Transverse colon (tissue), 4 donors: ENCODE measurements at regions not wholly inside any gene's neighbourhood (a gene's known extent, or its start where the extent isn't known, plus 50 kb on each side); places are given as distances from the start of the nearest gene placed in this dataset.
"Not testable (repeated sequence)": the region's sequence is repeated elsewhere in the genome, so short reads cannot be mapped to it uniquely, and the experiment has no call there.

Experiments used
- DNase-seq: peaks from one replicate; pipeline ENCODE4 v3.0.0-alpha.2; 2019
- H3K27ac ChIP-seq, 4 donors: fragments of 200-600 bp; sonication (generic); 2 replicates each; pipeline ENCODE4 v1.5.1; 2016 to 2018; ENCODE audit warnings: inconsistent platforms in 4 of 4
- H3K27me3 ChIP-seq: fragments of 200-600 bp; sonication (generic); 2 replicates; pipeline ENCODE4 v1.5.1; 2017; ENCODE audit warnings: inconsistent platforms
- H3K36me3 ChIP-seq, 4 donors: fragments of 200-600 bp; sonication (generic); 2 replicates each; pipeline ENCODE4 v1.5.1; 2017 to 2019; ENCODE audit warnings: inconsistent platforms in 4 of 4
- H3K4me1 ChIP-seq, 4 donors: fragments of 200-600 bp; sonication (generic); 2 replicates each; pipeline ENCODE4 v1.5.1; 2017 to 2020; ENCODE audit warnings: inconsistent platforms in 4 of 4
- H3K4me3 ChIP-seq, 4 donors: fragments of 200-600 bp; sonication (generic); 1 replicate in 1 of 4; 2 replicates in 3 of 4; pipeline versions ENCODE4 v1.5.1 to v1.6.1; 2017 to 2019; ENCODE audit warnings: inconsistent platforms in 4 of 4
- H3K9me3 ChIP-seq, 2 donors: fragments of 200-600 bp; sonication (generic); 2 replicates each; pipeline ENCODE4 v1.5.1; 2017 to 2019; ENCODE audit warnings: inconsistent platforms in 2 of 2
- EP300 ChIP-seq: sonication (generic); formaldehyde crosslinking; IDR thresholded peaks from one replicate; pipeline ENCODE4 v1.6.1; 2017; ENCODE audit warnings: antibody characterized with exemption, low read depth
- POLR2A ChIP-seq: fragments of 450-650 bp; IDR thresholded peaks from one replicate; pipeline ENCODE4 v1.6.1; 2016; ENCODE audit warnings: antibody characterized with exemption, mild to moderate bottlenecking, moderate library complexity
- POLR2AphosphoS5 ChIP-seq, 3 donors: sonication (generic); formaldehyde crosslinking; IDR thresholded peaks; one replicate each; pipeline ENCODE4 v1.6.1; 2016; ENCODE audit warnings: antibody characterized with exemption in 3 of 3
- WGBS, 2 donors: methylation state at CpG; one replicate each; pipeline ENCODE4 v1.1.5; 2018; ENCODE audit warnings: low coverage in 1 of 2; 5-methylcytosine and 5-hydroxymethylcytosine counted together
- in situ Hi-C, 4 donors: fragments of 200-750 bp; cut with MboI; loops; one replicate each; pipeline versions ENCODE4 v1.15.0 to v1.15.1; 2017; ENCODE audit warnings: low sequenced_read_pairs in 3 of 4, low pct_ligation_motif_present in 1 of 4, low pct_unique_long_range_greater_than_20kb in 1 of 4
- intact Hi-C: fragments of 100-400 bp; cut with DNase I; formaldehyde crosslinking; loops from one replicate; pipeline ENCODE4 v1.15.1; 2023; ENCODE audit warnings: low total_unique reads
- TF ChIP-seq, protein P1 (sequence below), 5 experiments: fragments of 200-600 bp in 3 of 5; fragments of 450-650 bp in 2 of 5; sonication (generic) in 3 of 5; IDR thresholded peaks; 1 replicate in 2 of 5; 2 replicates in 3 of 5; pipeline ENCODE4 v1.5.1; 2016 to 2017; ENCODE audit warnings: antibody characterized with exemption in 5 of 5, inconsistent platforms in 3 of 5, mild to moderate bottlenecking in 2 of 5, moderate library complexity in 1 of 5

DNA sequence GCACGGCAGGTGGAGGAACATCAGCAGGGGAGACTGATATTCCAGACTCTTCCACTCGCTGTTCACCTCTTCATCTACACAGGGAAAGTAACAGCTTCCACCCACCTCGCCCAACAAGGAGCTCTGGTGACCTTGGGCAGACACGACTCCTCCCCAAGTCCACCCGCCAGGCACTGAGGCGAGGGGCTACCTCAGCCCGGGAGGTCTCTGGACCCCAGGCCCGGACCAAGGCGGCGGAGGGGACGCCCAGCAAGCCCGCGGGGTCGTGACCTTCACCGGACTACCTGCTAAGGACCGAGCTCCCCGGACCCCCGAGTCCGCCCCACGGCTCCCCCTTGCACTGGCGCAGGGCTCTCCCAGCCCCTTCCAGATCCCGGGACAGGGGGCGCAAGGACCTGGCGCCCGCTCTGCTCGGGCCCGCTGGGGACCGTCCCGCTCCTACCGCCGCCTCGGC, 70.2 kb upstream of the LPCAT1 start:
- intact Hi-C loops, result no loop called here
- Histone ChIP-seq H3K4me1 (peaks cover 0 to 10% (median 3%) of the 10 kb centered on the region in 4 donors), H3K27me3 (no peaks in the 10 kb centered on the region), H3K4me3 (peak overlapping the region; percentile 42 to 60 (median 52)), H3K36me3 (no peaks in the 10 kb centered on the region), H3K27ac (peak overlapping the region; percentile 47 to 72 (median 63)), H3K9me3 (no peaks in the 10 kb centered on the region)
- WGBS, 2 donors, result 31% methylated on average over 14 of the region's 32 CpGs; no CpG with 5 or more reads in 1 of the 2 donors
- in situ Hi-C loops, result no loop called here
- DNase-seq, result no peak
- TF ChIP-seq EP300 (no peak), POLR2AphosphoS5 (IDR thresholded peaks at IDR 0.05) (no peak), POLR2A (no peak)
- TF ChIP-seq, protein P1, sequence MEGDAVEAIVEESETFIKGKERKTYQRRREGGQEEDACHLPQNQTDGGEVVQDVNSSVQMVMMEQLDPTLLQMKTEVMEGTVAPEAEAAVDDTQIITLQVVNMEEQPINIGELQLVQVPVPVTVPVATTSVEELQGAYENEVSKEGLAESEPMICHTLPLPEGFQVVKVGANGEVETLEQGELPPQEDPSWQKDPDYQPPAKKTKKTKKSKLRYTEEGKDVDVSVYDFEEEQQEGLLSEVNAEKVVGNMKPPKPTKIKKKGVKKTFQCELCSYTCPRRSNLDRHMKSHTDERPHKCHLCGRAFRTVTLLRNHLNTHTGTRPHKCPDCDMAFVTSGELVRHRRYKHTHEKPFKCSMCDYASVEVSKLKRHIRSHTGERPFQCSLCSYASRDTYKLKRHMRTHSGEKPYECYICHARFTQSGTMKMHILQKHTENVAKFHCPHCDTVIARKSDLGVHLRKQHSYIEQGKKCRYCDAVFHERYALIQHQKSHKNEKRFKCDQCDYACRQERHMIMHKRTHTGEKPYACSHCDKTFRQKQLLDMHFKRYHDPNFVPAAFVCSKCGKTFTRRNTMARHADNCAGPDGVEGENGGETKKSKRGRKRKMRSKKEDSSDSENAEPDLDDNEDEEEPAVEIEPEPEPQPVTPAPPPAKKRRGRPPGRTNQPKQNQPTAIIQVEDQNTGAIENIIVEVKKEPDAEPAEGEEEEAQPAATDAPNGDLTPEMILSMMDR (IDR thresholded peaks at IDR 0.05), result no peak

DNA sequence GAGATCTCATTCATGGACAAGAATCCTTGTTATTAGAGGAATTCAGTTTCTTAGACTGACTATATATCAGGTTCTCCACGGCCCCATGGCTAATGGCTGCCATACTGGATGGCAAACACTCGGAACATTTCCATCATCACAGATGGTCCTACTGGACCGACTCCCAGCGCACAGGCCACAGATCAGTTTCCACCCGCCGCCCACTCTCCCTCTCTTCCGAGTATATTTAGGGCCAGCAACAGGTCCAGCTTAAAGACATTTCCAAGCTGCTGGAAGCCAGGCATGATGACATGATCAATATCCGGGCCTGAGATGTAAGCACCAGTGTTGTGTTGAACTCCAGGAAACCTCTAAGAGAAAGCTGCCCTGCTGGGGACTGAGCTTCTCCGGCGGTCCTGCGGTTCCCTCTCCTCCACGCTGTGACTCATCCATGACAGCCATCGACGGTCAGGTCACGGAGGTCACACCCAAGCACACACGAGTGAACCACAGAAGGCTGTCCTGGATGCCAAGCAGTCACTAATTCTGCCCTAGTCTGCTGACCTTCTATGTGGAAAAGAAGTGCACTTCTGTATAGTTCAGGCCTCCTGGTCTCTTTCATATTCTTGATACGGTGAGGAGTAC, 64.4 kb upstream of the LPCAT1 start:
- H3K4me1 ChIP-seq, H3K27ac ChIP-seq, H3K4me3 ChIP-seq, in situ Hi-C loops, H3K9me3 ChIP-seq, DNase-seq, intact Hi-C loops, H3K27me3 ChIP-seq, H3K36me3 ChIP-seq: not testable (repeated sequence)
- WGBS, 2 donors, result 89 to 90% methylated on average over 3 to 17 of the region's 17 CpGs

DNA sequence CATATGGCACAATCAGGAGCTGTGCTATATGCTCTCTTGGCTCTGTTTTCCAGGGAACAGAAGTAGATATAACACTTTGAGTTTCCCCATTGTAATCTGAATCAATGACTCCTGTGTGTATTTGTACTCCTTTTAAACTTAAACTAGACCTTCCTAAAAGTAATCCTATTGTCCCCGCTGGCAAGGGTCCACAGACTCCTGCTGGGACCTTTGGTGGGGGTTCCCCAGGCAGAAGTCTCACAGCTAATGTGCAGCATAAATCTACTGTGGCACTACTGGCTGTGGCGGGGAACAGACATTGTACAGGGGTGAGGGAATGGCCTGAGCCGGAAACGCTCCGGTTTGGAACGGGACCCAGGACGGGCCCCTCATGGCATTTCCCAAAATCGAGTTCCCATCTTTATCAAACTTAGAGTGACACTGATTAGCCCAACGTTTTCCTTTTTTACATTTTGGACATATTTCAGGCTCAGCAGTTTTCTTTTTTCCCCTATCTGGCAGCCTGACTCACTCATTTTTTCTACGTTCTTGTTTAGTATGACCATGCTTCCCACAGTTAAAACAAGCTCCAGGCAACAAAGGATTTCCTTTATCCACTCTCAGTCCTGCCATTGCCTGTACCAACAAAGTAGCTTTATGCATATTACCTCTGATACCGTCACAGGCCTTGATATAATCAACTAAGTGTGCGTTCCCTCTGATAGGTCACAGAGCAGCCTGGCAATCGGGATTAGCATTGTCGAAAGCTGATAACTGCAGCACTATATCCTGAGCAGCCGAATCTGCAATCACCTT, 59.5 kb upstream of the LPCAT1 start:
- H3K36me3 ChIP-seq, H3K27me3 ChIP-seq, DNase-seq, in situ Hi-C loops, H3K27ac ChIP-seq, H3K4me3 ChIP-seq, H3K4me1 ChIP-seq, H3K9me3 ChIP-seq, intact Hi-C loops: not testable (repeated sequence)
- 89 to 93% methylated on average over 9 to 15 of the region's 15 CpGs for WGBS, 2 donors

DNA sequence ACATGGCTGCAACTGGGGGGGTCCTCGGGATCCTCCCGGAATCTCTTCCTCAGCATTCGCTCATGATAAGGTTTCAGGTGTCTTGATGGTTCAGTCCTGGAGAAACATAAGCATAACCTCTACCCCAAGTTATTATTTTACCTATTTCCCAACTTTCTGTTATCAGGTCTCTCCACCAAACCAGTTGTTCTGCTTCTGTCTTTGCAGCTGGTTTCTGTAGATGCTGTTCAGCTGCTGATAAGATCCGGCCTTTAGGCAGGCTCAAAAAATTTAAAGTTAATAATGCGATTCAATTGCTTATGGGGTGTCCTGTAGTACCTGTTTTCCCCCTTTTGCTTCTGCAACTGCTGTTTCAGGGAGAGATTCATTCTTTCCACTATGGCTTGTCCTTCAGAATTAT, 55.6 kb upstream of the LPCAT1 start:
- H3K4me3 ChIP-seq, intact Hi-C loops, in situ Hi-C loops, DNase-seq, H3K4me1 ChIP-seq, H3K36me3 ChIP-seq, H3K27ac ChIP-seq, H3K9me3 ChIP-seq, H3K27me3 ChIP-seq: not testable (repeated sequence)
- 97 to 100% methylated on average over 2 to 5 of the region's 5 CpGs for WGBS, 2 donors

DNA sequence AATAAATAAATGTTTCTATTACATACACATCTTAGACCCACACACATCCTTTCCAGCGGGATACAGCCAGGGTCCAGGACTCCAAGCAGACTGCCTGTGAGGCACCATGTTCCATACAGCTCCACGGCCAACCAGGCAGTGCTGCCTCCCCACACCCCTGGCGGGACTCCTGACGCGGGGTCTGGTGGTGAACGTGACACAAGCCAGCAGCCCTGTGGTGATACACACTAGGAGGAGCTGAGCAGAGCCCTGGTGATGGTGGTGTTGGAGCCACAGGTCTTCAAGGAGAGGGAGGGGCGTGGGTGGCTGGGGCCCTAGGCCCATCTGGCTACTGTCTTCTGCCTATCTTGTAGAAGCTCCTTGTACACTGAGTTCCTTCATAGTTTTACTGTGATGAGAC, 53.1 kb upstream of the LPCAT1 start:
- H3K27me3 ChIP-seq, H3K4me1 ChIP-seq, H3K4me3 ChIP-seq, DNase-seq, H3K27ac ChIP-seq, in situ Hi-C loops, intact Hi-C loops, H3K9me3 ChIP-seq, H3K36me3 ChIP-seq: not testable (repeated sequence)
- 60 to 79% methylated on average over 1 to 7 of the region's 7 CpGs for WGBS, 2 donors

DNA sequence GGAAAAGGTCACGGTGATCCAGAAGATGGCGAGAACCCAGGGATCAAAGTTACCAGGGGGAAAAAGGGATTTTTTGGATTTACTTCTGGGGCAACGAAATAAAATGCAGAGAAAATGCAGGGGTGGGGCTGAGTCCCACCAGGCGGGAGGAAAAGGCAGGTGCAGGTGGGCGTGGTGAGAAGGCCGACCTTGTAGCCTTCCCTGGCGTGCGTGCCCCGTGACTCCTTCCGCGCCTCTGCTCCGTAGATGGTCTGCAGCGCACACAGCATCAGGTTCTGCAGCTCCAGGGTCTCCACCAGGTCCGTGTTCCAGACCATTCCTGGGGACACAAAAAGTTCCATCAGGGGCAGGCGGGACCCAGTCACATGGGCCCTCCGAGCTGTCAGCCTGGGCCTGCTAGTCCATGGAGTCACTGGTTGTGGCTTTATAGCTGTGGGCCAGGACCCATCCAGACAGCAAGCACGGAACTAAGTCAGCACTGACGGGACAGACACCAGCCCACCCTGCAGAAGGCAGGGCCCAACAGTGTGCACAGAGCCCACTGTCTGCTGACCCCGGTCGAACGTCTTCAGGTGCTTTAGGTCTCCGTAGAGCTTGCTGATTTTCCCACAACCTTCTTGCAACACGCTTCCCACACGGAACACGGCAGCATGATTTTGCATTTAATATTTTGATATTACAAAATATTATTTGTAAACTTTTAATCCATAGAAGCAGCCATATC, 52.4 kb upstream of the LPCAT1 start:
- H3K27me3 ChIP-seq, DNase-seq, H3K36me3 ChIP-seq, H3K9me3 ChIP-seq, H3K27ac ChIP-seq, intact Hi-C loops, H3K4me3 ChIP-seq, H3K4me1 ChIP-seq, in situ Hi-C loops: not testable (repeated sequence)
- 94 to 100% methylated on average over 3 to 22 of the region's 25 CpGs for WGBS, 2 donors

DNA sequence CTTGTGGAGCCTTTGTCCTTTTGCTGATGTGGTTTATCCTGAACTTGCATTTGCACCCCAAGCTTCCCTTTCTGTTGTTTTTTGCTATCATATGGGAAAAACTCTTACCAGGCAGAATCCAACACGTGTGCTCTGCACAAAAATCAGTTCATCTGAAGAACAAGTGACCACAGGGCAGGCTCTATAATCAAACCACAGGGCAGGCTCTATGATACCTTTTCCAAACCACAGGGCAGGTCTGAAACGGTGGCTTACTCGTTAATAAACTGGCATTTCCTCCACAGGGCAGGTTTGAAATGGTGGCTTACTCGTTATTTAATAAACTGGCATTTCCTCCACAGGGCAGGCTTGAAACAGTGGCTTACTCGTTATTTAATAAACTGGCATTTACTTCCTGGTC, 51.7 kb upstream of the LPCAT1 start:
- H3K4me3 ChIP-seq, H3K27ac ChIP-seq, DNase-seq, H3K4me1 ChIP-seq, H3K9me3 ChIP-seq, in situ Hi-C loops, H3K36me3 ChIP-seq, intact Hi-C loops, H3K27me3 ChIP-seq: not testable (repeated sequence)
- 52 to 80% methylated on average over 1 to 5 of the region's 5 CpGs for WGBS, 2 donors

DNA sequence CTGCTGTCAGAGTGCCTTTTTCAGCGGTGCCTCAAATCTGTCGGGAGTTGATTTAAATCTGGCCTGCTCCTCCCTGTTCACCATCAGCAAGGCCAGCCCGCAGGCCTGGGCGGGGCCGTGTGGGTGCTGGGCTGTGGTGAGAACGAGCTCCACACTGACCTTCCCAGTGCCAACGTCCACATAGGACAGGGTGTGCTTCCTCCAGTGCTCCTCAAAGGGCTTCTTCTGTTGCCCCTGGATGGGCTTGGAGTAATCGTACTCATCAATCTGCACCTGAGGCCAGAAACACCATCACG, 50.2 kb upstream of the LPCAT1 start:
- H3K9me3 ChIP-seq, H3K4me3 ChIP-seq, intact Hi-C loops, H3K4me1 ChIP-seq, in situ Hi-C loops, H3K27me3 ChIP-seq, DNase-seq, H3K36me3 ChIP-seq: not testable (repeated sequence)
- peak overlapping the region in 2 of 4 donors; percentile 10 to 65 for H3K27ac ChIP-seq
- 81% methylated on average over 8 of the region's 9 CpGs; no CpG with 5 or more reads in 1 of the 2 donors for WGBS, 2 donors

DNA sequence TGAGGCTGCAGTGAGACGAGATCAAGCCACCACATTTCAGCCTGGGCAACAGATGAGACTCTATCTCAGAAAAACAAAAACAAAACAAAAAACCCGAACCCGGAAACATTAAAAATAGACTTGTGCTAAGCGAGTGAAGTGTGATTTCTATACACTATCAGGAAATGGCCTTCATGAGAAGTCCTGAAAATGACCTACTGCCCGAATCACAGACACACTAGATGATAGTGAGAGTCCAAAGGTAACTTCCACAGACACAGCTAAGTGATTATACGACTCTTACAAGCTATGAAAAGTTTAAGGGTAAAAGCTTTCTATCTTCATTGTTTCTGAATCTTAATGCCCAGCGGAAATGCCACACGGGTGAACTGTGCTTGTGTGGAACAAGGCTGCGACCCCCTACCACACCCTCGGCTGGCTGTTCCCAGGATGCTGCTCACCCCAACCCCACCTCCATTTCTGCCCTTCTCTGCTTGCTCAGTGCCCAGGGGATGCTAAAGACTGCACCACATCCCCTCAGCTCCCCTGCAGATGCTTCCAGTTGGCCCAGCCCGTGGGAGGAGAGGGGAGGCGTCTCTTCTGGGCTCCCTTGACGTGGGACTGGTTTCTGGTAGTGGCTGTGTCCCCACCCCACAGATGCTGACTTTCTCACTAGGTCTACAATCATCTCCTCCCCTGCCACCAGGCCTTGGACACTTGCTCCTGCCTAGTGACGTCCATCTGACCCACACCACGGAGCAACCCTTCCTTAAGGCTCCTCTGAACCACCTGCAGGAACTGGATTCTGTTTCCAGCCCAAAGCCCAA, 49.7 kb upstream of the LPCAT1 start:
- H3K36me3 ChIP-seq, H3K4me1 ChIP-seq, DNase-seq, H3K9me3 ChIP-seq, H3K4me3 ChIP-seq, in situ Hi-C loops, H3K27me3 ChIP-seq, intact Hi-C loops: not testable (repeated sequence)
- peak overlapping the region in 3 of 4 donors; percentile 10 to 65 (median 52) for H3K27ac ChIP-seq
- 74 to 81% methylated on average over 9 to 15 of the region's 15 CpGs for WGBS, 2 donors
